Panc1 (cell line): ENCODE measurements at regions not wholly inside any gene's neighbourhood (a gene's known extent, or its start where the extent isn't known, plus 50 kb on each side); places are given as distances from the start of the nearest gene placed in this dataset.

Source experiments
- ATAC-seq: fragments of 200-7000 bp; cut with Tn5 transposase; 2 replicates; pipeline ENCODE4 v1.9.1; 2020; ENCODE audit warnings: mild to moderate bottlenecking, moderate library complexity
- BruUV-seq: library from RNA; stranded (reverse); fragments of 400-500 nt; replicated peaks from 2 replicates; lab custom pipeline; 2021; lab: Mats Ljungman, UMichigan
- CTCF ChIA-PET: fragments of 300-600 bp; sonication (Branson Sonifier 250); formaldehyde crosslinking; loops from one replicate; lab custom pipeline; 2022; ENCODE audit warnings: antibody characterized with exemption; lab: Charles Lee
- POLR2A ChIA-PET: fragments of 300-600 bp; sonication (Branson Sonifier 250); formaldehyde crosslinking; loops from one replicate; lab custom pipeline; 2022; ENCODE audit warnings: antibody characterized with exemption; lab: Charles Lee
- DNase-seq: peaks from one replicate; pipeline ENCODE4 v3.0.0-alpha.2; 2010; ENCODE audit warnings: low read depth, low spot score
- H3K27ac ChIP-seq: 2 replicates; pipeline ENCODE4 v1.5.1; 2011; ENCODE audit warnings: mild to moderate bottlenecking, low read length, inconsistent platforms
- H3K27me3 ChIP-seq: fragments of 200-500 bp; sonication (Bioruptor generic); 2 replicates; pipeline ENCODE4 v1.6.0; 2014; ENCODE audit warnings: low read length, inconsistent platforms; ENCODE audit not compliant: control insufficient read depth, insufficient read depth
- H3K36me3 ChIP-seq: fragments of 200-500 bp; sonication (Bioruptor generic); 2 replicates; pipeline ENCODE4 v1.5.1; 2014; ENCODE audit warnings: inconsistent platforms, mild to moderate bottlenecking, low read length, moderate library complexity; ENCODE audit not compliant: control insufficient read depth, insufficient read depth
- H3K4me1 ChIP-seq: 2 replicates; pipeline ENCODE4 v1.5.1; 2011; ENCODE audit warnings: inconsistent platforms, mild to moderate bottlenecking, low read length, moderate library complexity; ENCODE audit not compliant: control insufficient read depth, insufficient read depth
- H3K4me3 ChIP-seq, 2 experiments: 2 replicates each; pipeline ENCODE4 v1.5.1; 2011 to 2012; ENCODE audit warnings: low read depth in 2 of 2, low read length in 2 of 2, mild to moderate bottlenecking in 2 of 2, inconsistent platforms in 1 of 2, moderate library complexity in 1 of 2
- H3K9me3 ChIP-seq: fragments of 200-500 bp; sonication (Bioruptor generic); 2 replicates; pipeline ENCODE4 v1.5.1; 2014; ENCODE audit warnings: low read depth, mild to moderate bottlenecking, inconsistent platforms, low read length, moderate library complexity; ENCODE audit not compliant: control insufficient read depth, insufficient read depth
- POLR2AphosphoS5 ChIP-seq: IDR thresholded peaks from 2 replicates; pipeline ENCODE4 v1.6.1; 2012; ENCODE audit warnings: mild to moderate bottlenecking, low read depth, low read length, moderate library complexity
- REST ChIP-seq, 2 experiments: IDR thresholded peaks; 2 replicates each; pipeline ENCODE4 v1.6.1; 2011 to 2012; ENCODE audit warnings: low read depth in 2 of 2, control low read depth in 1 of 2, low read length in 1 of 2, mild to moderate bottlenecking in 1 of 2, moderate library complexity in 1 of 2; ENCODE audit not compliant: insufficient read depth in 1 of 2
- SIN3A ChIP-seq: IDR thresholded peaks from 2 replicates; pipeline ENCODE4 v1.6.1; 2012; ENCODE audit warnings: low read depth, mild to moderate bottlenecking, low read length, moderate library complexity, borderline replicate concordance; ENCODE audit not compliant: insufficient read depth
- TCF7L2 ChIP-seq: IDR thresholded peaks from 2 replicates; pipeline ENCODE4 v1.6.1; 2011; ENCODE audit warnings: mild to moderate bottlenecking, low read depth, low read length, inconsistent platforms
- in situ Hi-C: cut with HindIII; loops from 2 replicates; pipeline ENCODE4 v1.10.0; 2016; ENCODE audit warnings: low sequenced_read_pairs, low pct_unique_long_range_greater_than_20kb
- intact Hi-C: fragments of 100-400 bp; cut with micrococcal nuclease; formaldehyde crosslinking; loops from one replicate; pipeline ENCODE4 v1.10.0; 2022; ENCODE audit not compliant: unreplicated experiment
- TF ChIP-seq, protein P1 (sequence below): fragments of 450-650 bp; IDR thresholded peaks from 2 replicates; pipeline ENCODE4 v1.5.1; 2017; ENCODE audit warnings: mild to moderate bottlenecking

- Histone ChIP-seq H3K9me3 (no peaks in the 10 kb centered on the region), H3K27me3 (peaks cover 3% of the 10 kb centered on the region; the same call in 1 of the 2 replicates), H3K27ac (no peak overlapping the region), H3K36me3 (no peaks in the 10 kb centered on the region), H3K4me1 (no peaks in the 10 kb centered on the region), H3K4me3 (no peak overlapping the region)
- no peak for TF ChIP-seq POLR2AphosphoS5
- TF ChIP-seq, protein P1, sequence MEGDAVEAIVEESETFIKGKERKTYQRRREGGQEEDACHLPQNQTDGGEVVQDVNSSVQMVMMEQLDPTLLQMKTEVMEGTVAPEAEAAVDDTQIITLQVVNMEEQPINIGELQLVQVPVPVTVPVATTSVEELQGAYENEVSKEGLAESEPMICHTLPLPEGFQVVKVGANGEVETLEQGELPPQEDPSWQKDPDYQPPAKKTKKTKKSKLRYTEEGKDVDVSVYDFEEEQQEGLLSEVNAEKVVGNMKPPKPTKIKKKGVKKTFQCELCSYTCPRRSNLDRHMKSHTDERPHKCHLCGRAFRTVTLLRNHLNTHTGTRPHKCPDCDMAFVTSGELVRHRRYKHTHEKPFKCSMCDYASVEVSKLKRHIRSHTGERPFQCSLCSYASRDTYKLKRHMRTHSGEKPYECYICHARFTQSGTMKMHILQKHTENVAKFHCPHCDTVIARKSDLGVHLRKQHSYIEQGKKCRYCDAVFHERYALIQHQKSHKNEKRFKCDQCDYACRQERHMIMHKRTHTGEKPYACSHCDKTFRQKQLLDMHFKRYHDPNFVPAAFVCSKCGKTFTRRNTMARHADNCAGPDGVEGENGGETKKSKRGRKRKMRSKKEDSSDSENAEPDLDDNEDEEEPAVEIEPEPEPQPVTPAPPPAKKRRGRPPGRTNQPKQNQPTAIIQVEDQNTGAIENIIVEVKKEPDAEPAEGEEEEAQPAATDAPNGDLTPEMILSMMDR: no peak
- no peak for TF ChIP-seq SIN3A
- no peak for TF ChIP-seq TCF7L2
- no peak for TF ChIP-seq REST (IDR thresholded peaks at IDR 0.05; ENCODE audit: insufficient read depth in 1 of 2, low read depth in 2 of 2, low read length in 1 of 2)
- ATAC-seq: no peak
- POLR2A ChIA-PET: no interaction called here
- CTCF ChIA-PET: no interaction called here
- intact Hi-C loops: no loop called here
- no TSS peak for BruUV-seq
- in situ Hi-C loops: no loop called here
- DNase-seq: no peak
These were observed 988.5 kb downstream of the UQCRFS1 start for GRCh38 chr19:28224441-28224840.

GRCh38 chr19:28221736-28222135 lies 991.2 kb downstream of the UQCRFS1 start:
- TF ChIP-seq REST (IDR thresholded peaks at IDR 0.05; ENCODE audit: insufficient read depth in 1 of 2, low read depth in 2 of 2, low read length in 1 of 2) (no peak), POLR2AphosphoS5 (no peak), SIN3A (no peak), TCF7L2 (no peak)
- TF ChIP-seq, protein P1: no peak

More at GRCh38 chr19:28221736-28222135, 991.2 kb downstream of the UQCRFS1 start:
- Histone ChIP-seq H3K4me1 (no peaks in the 10 kb centered on the region), H3K4me3 (no peak overlapping the region), H3K9me3 (no peaks in the 10 kb centered on the region), H3K27me3 (no peaks in the 10 kb centered on the region; the same call in 1 of the 2 replicates), H3K36me3 (no peaks in the 10 kb centered on the region), H3K27ac (no peak overlapping the region)
- no peak for ATAC-seq
- DNase-seq: no peak
- in situ Hi-C loops: no loop called here
- no TSS peak for BruUV-seq
- ChIA-PET POLR2A (no interaction called here), CTCF (no interaction called here)
- intact Hi-C loops: no loop called here
